Neutrophil (primary cell): ENCODE measurements at regions not wholly inside any gene's neighbourhood (a gene's known extent, or its start where the extent isn't known, plus 50 kb on each side); places are given as distances from the start of the nearest gene placed in this dataset.

ENCODE experiments used
- H3K27ac ChIP-seq: fragments of 200-600 bp; sonication (generic); 2 replicates; pipeline ENCODE4 v1.5.1; 2016; ENCODE audit warnings: mild to moderate bottlenecking, moderate library complexity
- H3K27me3 ChIP-seq: fragments of 200-600 bp; sonication (generic); 2 replicates; pipeline ENCODE4 v1.6.0; 2016; ENCODE audit warnings: mild to moderate bottlenecking
- H3K36me3 ChIP-seq: fragments of 200-600 bp; sonication (generic); 2 replicates; pipeline ENCODE4 v1.5.1; 2017
- H3K4me1 ChIP-seq, 2 experiments: fragments of 200-600 bp in 1 of 2; sonication (generic) in 1 of 2; 1 replicate in 1 of 2; 2 replicates in 1 of 2; pipeline versions ENCODE4 v1.5.1 to v1.6.1; 2013 to 2016; ENCODE audit warnings: low read depth in 1 of 2, low read length in 1 of 2, mild to moderate bottlenecking in 1 of 2, moderate library complexity in 1 of 2; ENCODE audit not compliant: control insufficient read depth in 1 of 2, insufficient read depth in 1 of 2
- H3K4me3 ChIP-seq, 2 experiments: fragments of 200-600 bp in 1 of 2; sonication (generic) in 1 of 2; 1 replicate in 1 of 2; 2 replicates in 1 of 2; pipeline ENCODE4 v1.5.1; 2013 to 2016; ENCODE audit warnings: low read depth in 1 of 2, low read length in 1 of 2, mild to moderate bottlenecking in 1 of 2, moderate library complexity in 1 of 2
- H3K9me3 ChIP-seq: fragments of 200-600 bp; sonication (generic); 2 replicates; pipeline ENCODE4 v1.5.1; 2016
- TF ChIP-seq, protein P1 (sequence below): fragments of 200-600 bp; sonication (generic); IDR thresholded peaks from 2 replicates; pipeline ENCODE4 v1.5.1; 2016; ENCODE audit warnings: antibody characterized with exemption

GRCh38 chr12:83642205-83642604, 955.5 kb downstream of the TMTC2 start:
- Histone ChIP-seq H3K27me3 (no peaks in the 10 kb centered on the region), H3K27ac (no peak overlapping the region), H3K9me3 (no peaks in the 10 kb centered on the region), H3K4me3 (no peak overlapping the region), H3K4me1 (no peaks in the 10 kb centered on the region), H3K36me3 (no peaks in the 10 kb centered on the region)
- TF ChIP-seq, protein P1, sequence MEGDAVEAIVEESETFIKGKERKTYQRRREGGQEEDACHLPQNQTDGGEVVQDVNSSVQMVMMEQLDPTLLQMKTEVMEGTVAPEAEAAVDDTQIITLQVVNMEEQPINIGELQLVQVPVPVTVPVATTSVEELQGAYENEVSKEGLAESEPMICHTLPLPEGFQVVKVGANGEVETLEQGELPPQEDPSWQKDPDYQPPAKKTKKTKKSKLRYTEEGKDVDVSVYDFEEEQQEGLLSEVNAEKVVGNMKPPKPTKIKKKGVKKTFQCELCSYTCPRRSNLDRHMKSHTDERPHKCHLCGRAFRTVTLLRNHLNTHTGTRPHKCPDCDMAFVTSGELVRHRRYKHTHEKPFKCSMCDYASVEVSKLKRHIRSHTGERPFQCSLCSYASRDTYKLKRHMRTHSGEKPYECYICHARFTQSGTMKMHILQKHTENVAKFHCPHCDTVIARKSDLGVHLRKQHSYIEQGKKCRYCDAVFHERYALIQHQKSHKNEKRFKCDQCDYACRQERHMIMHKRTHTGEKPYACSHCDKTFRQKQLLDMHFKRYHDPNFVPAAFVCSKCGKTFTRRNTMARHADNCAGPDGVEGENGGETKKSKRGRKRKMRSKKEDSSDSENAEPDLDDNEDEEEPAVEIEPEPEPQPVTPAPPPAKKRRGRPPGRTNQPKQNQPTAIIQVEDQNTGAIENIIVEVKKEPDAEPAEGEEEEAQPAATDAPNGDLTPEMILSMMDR = no peak

DNA sequence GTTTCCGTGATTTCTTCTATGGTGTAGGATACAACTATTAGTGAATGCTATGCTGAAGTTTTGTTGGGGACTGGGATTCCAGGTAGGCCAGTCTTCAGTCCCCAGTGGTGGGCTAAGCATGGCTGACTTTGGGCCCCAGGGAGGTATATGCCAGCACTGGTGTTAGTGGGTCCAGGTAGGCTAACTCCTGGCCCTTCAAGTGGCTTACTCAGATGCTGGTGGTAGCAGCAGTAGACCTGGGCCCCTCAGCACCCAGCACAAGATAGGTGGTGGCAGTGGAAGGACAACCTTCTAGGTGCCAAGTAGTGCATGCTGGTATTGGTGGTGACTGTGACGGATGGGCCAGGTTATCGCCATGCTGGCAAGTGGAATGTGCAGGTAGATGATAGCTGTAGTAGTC, 955.1 kb downstream of the TMTC2 start:
- Histone ChIP-seq H3K9me3 (no peaks in the 10 kb centered on the region), H3K36me3 (no peaks in the 10 kb centered on the region), H3K27ac (no peak overlapping the region), H3K4me3 (no peak overlapping the region), H3K27me3 (no peaks in the 10 kb centered on the region), H3K4me1 (no peaks in the 10 kb centered on the region)
- TF ChIP-seq, protein P1 = no peak

DNA sequence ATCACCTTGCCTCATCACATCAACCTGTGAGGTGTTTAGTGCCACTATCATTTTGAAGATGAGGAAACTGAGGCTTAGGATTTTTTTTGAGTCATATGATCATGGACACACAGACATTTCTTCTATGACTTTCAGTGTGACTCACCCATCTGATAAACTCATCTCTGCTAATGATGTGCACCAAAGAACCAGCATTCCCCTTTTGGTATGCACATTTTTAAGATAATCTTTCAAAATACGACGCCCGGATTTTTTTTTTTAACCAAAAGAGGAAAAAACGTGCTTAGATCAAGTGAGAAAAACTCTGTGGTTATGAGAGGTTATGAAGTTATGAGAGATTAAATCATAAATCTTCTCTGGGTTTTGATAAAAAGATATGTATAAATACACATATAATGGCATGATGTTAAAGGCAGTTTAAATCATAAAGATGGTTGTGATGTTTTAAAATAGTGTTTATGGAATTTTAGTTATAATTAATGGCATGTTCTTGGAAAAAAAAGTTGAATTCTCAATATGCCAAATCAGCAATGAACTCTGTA, 948.1 kb downstream of the TMTC2 start:
- no peaks in the 10 kb centered on the region for H3K27me3 ChIP-seq
- no peaks in the 10 kb centered on the region for H3K4me1 ChIP-seq
- H3K4me3 ChIP-seq = no peak overlapping the region
- H3K36me3 ChIP-seq = no peaks in the 10 kb centered on the region
- H3K27ac ChIP-seq = no peak overlapping the region
- TF ChIP-seq, protein P1 = no peak
- H3K9me3 ChIP-seq = no peaks in the 10 kb centered on the region

DNA sequence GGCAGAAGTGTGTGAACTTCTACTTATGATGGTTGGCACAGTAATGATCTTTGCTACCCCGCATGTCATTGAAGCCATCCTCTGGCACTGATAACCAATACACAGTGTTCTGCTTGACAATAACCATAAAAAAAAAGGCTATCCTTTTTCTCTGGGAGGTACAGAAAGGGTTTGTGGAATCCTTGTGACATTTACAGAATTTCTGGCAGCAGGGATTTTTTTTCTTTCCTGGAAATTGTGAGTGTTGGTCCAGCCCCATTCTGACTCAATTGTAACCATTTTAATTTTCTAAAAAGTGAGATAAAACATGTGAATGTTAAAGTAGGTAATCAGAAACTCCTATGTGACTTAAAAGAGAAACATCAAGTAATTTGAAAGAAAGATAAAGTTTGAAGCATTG, 943.8 kb downstream of the TMTC2 start:
- Histone ChIP-seq H3K27me3 (no peaks in the 10 kb centered on the region), H3K4me1 (no peaks in the 10 kb centered on the region), H3K4me3 (no peak overlapping the region), H3K9me3 (no peaks in the 10 kb centered on the region), H3K36me3 (no peaks in the 10 kb centered on the region), H3K27ac (no peak overlapping the region)
- TF ChIP-seq, protein P1 = no peak

DNA sequence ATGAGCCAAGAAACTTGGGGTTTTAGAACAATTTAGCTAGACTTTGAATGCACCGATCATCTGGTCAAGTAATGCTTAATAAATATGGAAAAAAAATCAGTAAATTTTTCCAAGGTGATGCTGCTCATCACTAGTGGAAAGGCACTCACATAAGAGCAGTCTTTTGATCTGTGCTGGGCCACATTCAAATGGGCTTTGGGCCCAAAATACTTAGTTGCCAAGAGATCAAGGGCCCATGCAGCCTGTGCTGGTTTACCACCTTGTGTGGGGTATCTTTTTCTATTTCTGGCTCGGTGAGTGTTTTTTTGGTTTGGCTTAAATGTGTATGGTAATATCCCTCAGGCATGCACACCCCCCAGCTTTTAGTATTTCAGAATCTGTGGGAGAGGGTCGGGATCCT, 943.2 kb downstream of the TMTC2 start:
- H3K27ac ChIP-seq = no peak overlapping the region
- H3K4me1 ChIP-seq = no peaks in the 10 kb centered on the region
- TF ChIP-seq, protein P1 = no peak
- H3K9me3 ChIP-seq = no peaks in the 10 kb centered on the region
- H3K36me3 ChIP-seq = no peaks in the 10 kb centered on the region
- no peaks in the 10 kb centered on the region for H3K27me3 ChIP-seq
- no peak overlapping the region for H3K4me3 ChIP-seq

GRCh38 chr12:83622205-83622604, 935.5 kb downstream of the TMTC2 start:
- Histone ChIP-seq H3K4me1 (no peaks in the 10 kb centered on the region), H3K9me3 (no peaks in the 10 kb centered on the region)

More at GRCh38 chr12:83622205-83622604, 935.5 kb downstream of the TMTC2 start:
- Histone ChIP-seq H3K36me3 (no peaks in the 10 kb centered on the region), H3K4me3 (no peak overlapping the region), H3K27ac (no peak overlapping the region), H3K27me3 (no peaks in the 10 kb centered on the region)
- TF ChIP-seq, protein P1 = no peak
